GM18505 (cell line): ENCODE measurements at regions not wholly inside any gene's neighbourhood (a gene's known extent, or its start where the extent isn't known, plus 50 kb on each side); places are given as distances from the start of the nearest gene placed in this dataset.

Experiments used
- ATAC-seq: cut with Tn5 transposase; IDR thresholded peaks from one replicate; pipeline ENCODE4 v1.9.1; 2021; ENCODE audit not compliant: unreplicated experiment
- POLR2A ChIP-seq: IDR thresholded peaks from 4 replicates; pipeline ENCODE4 v1.6.1; 2011; ENCODE audit warnings: borderline replicate concordance; ENCODE audit not compliant: insufficient read depth, insufficient read length; ENCODE audit errors: extremely low read depth

DNA sequence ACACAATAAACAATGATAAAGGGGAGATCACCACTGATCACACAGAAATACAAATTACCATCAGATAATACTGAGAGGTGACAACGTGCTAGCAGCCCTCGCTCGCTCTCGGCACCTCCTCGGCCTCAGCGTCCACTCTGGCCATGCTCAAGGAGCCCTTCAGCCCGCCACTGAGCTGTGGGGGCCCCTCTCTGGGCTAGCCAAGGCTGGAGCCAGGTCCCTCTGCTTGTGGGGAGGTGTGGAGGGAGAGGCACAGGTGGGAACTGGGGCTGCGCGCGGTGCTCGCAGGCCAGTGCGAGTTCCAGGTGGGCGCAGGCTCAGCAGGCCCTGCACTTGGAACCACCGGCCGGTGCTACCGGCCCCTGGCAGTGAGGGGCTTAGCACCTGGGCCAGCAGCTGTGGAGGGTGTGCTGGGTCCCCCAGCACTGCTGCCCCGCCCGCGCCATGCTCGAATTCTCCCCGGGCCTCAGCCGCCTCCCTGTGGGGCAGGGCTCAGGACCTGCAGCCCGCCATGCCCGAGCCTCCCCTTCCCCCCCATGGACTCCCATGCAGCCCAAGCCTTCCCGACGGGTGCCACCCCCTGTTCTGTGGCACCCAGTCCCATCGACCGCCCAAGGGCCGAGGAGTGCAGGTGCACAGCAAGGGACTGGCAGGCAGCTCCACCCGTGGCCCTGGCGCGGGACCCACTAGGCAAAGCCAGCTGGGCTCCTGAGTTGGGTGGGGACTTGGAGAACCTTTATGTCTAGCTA, 340.0 kb upstream of the GULP1 start:
- no peak for TF ChIP-seq POLR2A
- ATAC-seq, result no peak

DNA sequence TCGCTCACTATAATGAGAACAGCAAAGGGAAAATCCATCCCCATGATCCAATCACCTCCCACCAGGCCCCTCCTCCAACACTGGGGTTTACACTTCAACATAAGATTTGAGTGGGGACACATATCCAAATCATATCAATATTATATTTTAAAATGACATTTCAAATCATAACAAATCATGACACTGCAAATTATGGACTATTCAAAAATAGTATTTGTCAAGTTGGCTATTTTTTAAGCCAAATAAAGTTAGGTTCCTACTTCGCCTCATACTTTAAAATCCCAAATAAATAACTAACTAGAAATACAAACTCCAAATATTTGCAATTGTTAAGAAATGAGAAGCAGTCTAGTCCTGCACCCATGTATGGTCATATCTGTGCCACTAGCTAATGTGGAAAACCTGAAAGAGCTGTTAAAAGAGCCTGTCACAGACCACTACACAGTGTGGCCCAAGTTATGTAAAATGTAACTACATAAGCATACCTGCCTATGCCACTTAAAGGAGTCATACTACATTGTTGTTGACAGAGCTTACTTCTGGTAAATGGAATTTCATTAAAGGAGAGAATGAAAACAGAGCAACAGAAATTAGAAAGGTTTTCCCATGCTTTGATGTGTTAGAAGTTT, 334.7 kb upstream of the GULP1 start:
- no peak for TF ChIP-seq POLR2A

DNA sequence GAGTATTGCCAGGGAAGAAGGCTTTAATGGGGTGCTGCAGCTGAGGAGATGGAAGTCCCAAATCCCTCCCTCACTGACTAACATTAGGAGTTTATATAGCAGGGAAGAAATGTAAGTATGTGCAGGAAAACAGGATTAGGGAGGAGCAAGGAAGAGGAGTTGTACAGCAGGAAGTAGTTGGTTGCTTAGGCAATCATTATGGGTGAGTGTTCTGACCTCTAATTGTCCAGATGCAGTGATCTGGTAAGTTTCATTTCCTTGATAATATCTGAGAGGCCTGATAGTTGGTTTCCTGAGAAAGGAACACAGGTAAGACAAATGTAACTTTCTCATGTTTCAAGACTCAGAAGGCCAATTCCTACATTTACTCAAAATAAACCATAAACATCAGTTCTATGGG, 331.9 kb upstream of the GULP1 start:
- no peak for ATAC-seq
- no peak for TF ChIP-seq POLR2A

More for the DNA sequence above, 334.7 kb upstream of the GULP1 start:
- no peak for ATAC-seq

DNA sequence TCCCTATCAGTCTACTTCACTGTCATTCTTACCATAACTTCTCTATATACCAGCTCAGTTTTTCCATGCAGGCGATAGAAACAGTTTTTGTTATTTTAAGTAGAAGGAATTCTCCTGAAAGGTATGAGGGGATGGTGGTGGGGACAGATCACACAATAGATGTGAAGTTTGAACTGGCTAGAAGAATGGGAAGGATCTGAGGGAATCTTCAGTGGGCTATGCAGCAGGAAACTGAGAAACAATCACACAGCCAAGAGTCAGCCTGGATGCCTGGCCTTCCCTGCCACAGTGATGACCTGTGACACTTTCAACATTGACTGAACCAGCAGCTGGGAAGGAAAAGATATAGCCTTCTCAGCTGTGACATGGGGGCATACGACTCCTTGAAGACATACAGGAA, 329.1 kb upstream of the GULP1 start:
- TF ChIP-seq POLR2A, result no peak
- no peak for ATAC-seq

DNA sequence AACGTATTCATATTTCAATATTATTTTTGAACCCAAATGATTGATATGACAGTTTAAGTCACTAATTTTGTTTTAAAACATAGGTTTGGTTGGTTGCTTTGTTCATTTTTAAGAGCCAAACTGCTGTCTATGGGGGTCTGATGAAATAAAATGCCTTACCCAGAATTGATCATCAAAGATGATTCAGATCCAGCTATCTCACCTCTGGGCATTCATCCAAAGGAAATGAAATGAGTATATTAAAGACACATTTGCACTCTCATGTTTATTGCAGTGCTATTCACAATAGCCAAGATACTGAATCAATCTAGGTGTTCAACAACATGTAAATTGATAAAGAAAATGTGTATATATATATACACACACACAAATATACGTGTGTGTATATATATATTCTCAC, 326.9 kb upstream of the GULP1 start:
- no peak for ATAC-seq
- TF ChIP-seq POLR2A, result no peak

DNA sequence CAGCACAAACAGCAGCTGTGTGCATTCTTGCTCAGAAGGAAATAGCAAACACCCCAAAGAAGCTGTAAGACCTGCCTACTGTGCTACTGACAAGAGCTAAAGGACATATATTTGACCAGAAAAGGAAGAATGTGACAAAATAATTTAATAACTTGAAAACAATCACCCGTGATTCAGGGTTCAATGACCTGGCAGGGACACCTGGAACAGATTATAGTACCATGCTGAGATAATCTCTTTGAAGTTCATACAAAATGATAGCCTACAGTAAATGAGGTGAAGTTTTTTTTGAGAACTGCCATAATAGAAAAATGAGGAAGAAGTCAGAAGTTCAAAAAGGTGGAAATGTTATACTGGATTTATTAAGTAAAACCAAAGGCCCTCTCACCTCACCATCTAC, 324.8 kb upstream of the GULP1 start:
- no peak for TF ChIP-seq POLR2A
- no peak for ATAC-seq

DNA sequence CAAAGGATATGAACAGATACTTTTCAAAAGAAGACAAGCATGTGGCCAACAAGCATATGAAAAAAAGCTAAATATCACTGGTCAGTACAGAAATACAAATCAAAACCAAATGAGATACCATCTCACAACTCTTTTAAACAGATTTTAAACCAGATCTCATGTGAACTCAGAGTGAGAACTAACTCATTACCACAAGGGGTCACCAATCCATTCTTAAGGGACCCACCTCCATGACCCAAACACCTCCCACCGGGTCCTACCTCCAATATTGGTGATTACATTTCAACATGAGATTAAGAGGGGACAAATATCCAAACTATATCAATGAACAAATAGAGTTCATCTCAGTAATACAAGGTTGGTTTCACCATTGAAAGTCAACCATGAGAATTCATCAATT, 319.8 kb upstream of the GULP1 start:
- TF ChIP-seq POLR2A, result no peak
- ATAC-seq, result no peak

DNA sequence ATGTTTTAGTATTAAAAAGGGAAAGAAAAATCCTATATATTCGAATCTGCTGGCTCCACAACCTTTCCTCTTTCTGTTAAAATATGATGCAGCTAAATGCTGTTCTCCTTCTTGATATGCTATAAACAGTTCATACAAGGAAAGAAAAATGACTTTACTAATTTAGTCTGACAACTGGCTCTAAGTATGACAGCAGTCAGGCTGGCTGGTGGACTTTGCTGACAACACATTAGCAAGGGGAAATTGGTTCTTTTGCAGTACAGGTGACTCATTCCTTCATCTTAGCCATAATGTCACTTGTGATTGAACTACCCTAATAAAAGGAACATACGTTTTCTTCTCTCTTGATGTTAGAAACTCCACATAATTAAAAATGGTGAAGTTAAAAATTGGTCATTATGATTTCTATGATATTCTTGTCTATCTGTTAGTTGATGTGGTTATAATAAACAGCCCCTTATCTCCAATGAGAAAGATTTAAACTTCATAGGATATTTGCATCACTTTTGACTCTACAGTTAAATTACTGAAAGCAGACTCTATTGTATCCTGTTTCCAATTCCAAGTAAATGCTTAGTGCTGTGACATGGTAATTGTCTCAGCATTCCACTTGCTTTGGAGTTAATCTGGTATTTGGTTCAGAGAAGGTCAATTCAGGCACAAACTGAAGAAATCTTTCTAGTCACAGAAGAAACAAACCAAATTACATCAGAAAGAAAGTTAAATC, 315.3 kb upstream of the GULP1 start:
- ATAC-seq, result no peak
- no peak for TF ChIP-seq POLR2A

DNA sequence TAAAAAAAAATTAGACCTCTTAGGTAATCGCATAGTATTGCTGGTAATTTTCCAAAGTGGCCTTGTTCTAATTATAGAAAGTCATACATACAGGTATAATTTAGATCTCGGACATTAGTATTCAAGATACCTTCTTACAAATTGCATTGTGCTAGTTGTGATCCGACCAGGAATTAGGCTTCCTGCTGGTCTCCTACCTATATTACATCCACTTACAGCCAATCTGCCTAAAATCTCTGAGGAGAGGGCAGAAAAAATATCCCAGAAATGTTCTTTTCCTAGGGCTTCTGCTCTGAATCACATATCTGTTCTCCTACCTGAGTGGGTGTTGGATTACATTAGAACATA, 314.7 kb upstream of the GULP1 start:
- ATAC-seq, result no peak
- TF ChIP-seq POLR2A, result no peak

DNA sequence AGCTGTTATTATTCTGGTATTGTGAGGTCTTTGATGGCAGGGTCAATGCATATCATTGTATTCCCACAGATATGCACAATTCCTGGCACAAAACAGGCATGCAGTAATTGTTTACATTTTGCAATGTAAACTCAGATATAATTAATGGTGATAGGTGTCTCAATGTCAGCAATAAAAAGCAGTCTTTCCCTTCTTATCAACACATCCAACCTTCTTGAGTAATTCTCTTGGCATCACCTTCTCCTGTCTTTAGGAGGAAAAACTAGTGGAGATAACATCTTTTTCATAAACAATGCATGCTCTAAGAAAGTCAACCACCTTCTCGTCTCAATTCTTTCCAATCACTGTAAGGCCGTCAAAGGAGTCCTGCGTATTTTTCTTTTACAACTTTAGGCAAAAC, 313.3 kb upstream of the GULP1 start:
- no peak for TF ChIP-seq POLR2A
- no peak for ATAC-seq

DNA sequence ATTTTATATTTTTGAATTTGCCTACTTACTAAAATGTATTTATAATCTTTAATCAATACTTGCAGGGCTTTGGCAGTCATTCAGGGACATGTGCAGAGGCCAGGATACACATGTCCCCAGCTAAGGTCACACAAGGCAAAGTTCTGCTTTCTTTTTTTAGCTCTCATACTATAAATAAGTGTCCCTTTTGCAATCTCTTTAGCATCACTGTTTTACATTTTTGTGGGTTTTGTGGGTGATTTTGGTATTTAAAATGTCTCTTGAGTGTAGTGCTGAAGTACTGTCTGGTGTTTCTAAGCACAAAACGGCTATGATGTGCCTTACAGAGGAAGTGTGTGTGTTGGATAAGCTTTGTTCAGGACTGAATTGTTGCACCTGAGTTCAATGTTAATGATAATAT, 309.0 kb upstream of the GULP1 start:
- ATAC-seq, result peak; percentile 89
- no peak for TF ChIP-seq POLR2A

DNA sequence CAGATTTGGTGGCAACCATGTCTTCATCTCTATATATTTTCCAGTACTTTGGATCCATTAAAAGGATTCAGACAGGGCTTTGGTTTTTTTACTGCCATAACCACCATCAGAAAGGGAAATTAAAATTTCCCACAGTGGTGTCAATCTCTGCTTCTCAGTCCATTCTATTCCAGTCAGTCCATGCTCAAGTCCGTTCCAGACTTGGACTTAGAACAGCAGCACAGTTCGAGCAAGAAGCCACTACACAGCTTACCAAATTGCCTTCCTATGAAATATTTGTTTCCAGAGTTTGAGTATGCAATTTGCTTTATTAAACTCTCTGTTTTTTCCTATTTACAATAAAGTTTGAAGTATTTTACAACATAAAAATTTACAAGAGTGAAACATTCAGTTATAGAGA, 306.5 kb upstream of the GULP1 start:
- TF ChIP-seq POLR2A, result no peak
- no peak for ATAC-seq

DNA sequence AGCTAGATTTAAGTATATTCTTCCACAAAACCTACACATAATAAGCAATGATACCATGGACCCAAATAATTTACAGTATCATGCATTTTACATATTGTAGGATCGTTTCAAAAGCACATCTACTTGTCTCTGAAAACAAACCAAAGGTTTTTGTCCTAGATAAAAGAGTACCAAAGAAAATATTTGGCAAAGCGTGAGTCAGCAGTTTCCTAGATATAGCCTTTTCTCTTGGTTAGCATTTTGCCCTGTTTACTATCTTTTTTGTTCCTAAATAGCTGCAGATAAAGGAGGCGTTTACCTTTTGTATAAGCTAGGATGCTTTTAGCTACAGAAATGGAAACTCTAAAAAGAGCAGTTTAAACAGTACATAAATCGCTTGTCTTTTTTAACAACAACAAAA, 305.8 kb upstream of the GULP1 start:
- TF ChIP-seq POLR2A, result no peak
- ATAC-seq, result no peak

DNA sequence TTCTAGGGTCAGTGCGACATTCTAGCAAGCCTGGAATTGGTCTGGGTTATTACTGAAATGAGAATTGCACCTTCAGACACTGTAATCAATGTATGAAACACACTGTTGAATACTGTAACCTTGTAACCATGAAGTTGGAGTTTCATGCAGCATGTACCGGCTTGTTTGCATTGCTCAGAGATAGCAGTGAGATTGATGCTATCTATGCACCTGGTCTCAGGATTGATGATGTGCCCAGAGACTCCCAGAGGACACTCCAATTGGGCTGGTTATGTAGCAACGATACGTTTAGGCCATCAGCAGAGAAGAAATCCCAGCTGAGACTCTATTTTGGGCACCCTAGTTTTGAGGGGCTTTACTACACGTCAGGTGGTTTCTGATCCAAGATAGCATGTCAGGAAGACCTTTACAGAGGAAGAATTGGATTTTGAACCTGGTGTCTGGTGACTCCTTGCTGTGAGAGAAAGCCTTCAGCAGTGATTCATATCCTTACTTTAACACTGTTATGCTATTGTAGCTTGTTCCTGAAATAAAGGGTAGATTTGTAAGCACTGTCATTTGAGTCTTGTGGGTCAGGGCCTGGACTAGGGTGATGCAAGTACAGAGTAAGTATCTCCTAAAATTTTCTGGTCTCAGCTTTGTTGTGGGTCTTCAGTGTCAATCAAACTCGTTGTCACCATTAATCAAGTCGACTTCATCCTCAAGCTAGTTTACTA, 305.1 kb upstream of the GULP1 start:
- ATAC-seq, result no peak
- no peak for TF ChIP-seq POLR2A

DNA sequence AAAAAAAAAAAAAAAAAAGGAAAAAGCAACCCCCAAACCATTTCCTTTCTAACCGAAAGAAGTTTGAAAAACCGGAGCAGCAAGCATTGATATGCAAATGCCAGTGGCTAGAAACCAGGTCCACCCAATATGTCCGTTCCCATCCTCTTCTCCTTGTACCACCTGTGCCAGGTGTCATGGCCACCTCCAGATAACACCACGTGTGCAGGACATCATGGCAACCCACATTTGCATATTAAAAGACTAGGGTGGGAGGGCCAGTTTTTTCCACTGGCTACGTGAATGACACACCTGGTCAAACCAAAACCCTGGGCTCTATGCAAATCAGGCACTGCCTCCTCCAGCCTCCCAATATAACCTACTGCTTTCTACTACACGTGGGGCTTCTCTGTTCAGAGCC, 303.3 kb upstream of the GULP1 start:
- no peak for ATAC-seq
- no peak for TF ChIP-seq POLR2A
